ENCODE measurements at regions not wholly inside any gene's neighbourhood (a gene's known extent, or its start where the extent isn't known, plus 50 kb on each side); places are given as distances from the start of the nearest gene placed in this dataset.
"Not testable (repeated sequence)": the region's sequence is repeated elsewhere in the genome, so short reads cannot be mapped to it uniquely, and the experiment has no call there.

GRCh38 chr10:130351466-130352290, 215.5 kb downstream of the GLRX3 start:
- no peak for DNase-seq (ENCODE audit: low read depth)

DNA sequence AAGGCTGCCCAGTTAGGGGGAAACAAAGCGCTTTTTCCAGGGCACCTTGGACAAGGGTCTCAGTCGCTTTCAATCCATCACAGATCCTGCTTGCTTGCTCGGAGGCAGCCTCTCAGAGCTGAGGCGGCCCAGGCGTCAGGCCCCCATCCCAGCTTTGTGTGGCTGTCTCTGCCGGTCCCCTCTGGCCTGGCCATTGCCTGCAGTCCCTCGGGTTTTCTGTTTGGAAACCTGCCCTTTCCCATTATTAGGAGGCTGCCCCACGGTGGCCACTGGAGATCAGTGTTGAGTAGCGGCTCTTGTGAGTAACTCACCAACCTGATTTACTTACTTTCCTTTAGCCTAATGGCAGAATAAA, 216.1 kb downstream of the GLRX3 start:
- no peak for DNase-seq (ENCODE audit: low read depth)

GRCh38 chr10:130353928-130354572, 217.9 kb downstream of the GLRX3 start:
- no peak for DNase-seq (ENCODE audit: low read depth)

GRCh38 chr10:130354573-130354954, 218.4 kb downstream of the GLRX3 start:
- DNase-seq (ENCODE audit: low read depth) = no peak

- DNase-seq (ENCODE audit: low read depth) = no peak
Observed at GRCh38 chr10:130354976-130355795, 219.0 kb downstream of the GLRX3 start.

DNA sequence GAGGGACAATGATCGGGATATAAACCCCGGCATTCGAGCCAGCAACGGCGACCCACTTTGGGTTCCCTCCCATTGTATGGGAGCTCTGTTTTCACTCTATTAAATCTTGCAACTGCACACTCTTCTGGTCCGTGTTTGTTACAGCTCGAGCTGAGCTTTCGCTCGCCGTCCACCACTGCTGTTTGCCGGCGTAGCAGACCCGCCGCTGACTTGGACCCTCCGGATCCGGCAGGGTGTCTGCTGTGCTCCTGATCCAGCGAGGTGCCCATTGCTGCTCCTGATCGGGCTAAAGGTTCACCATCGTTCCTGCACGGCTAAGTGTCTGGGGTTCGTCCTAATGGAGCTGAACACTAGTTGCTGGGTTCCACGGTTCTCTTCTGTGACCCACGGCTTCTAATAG, 220.2 kb downstream of the GLRX3 start:
- DNase-seq (ENCODE audit: low read depth) = not testable (repeated sequence)

DNA sequence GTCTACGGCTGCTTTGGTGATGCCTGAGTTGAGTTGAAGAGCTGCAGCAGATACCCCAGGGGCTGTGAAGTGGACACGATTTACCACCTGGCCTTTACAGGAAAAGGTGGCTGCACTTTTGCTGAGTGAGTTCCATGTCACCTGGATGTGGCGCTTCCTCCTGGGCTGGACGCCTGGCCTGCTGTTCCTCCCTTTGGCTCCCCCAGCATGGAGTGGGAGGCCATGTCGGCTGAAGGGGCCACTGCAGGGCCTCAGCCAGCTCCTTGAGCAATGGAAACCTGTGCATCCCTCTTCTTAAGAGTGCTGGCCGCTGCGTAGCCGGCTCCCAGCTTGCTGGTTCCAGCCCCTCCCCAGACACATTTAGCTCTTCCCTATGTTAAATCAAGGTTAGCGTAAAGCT, 221.0 kb downstream of the GLRX3 start:
- DNase-seq (ENCODE audit: low read depth) = no peak

GRCh38 chr10:130357951-130358350, 221.8 kb downstream of the GLRX3 start:
- no peak for DNase-seq (ENCODE audit: low read depth)

GRCh38 chr10:130358981-130359650, 222.9 kb downstream of the GLRX3 start:
- DNase-seq (ENCODE audit: low read depth) = no peak

- DNase-seq (ENCODE audit: low read depth) = no peak
Observed at GRCh38 chr10:130359711-130360110, 223.5 kb downstream of the GLRX3 start.

DNA sequence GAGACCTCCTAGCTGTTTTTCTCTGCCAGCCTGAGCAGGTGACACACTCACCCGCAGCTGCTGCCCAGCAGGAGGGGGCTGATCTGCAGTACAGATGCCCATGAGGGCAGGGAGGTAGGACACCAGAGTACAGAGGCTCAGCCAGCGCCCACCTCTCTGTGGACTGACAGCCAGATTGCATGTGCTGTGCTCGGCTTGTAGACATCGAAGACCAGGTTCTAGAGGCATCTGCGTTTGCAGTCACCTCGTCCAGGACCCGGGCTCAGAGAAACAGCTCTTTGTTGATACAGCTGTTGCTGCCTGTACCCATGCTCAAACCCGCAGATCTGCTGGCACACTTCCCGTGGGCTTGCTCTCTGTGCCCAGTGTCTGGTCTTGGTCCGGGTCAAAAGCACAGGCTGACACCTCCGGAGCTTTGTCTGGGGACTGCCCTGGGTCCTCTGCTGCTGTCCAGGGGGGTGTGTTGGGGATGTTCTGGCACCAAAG, 224.7 kb downstream of the GLRX3 start:
- DNase-seq (ENCODE audit: low read depth) = no peak

DNA sequence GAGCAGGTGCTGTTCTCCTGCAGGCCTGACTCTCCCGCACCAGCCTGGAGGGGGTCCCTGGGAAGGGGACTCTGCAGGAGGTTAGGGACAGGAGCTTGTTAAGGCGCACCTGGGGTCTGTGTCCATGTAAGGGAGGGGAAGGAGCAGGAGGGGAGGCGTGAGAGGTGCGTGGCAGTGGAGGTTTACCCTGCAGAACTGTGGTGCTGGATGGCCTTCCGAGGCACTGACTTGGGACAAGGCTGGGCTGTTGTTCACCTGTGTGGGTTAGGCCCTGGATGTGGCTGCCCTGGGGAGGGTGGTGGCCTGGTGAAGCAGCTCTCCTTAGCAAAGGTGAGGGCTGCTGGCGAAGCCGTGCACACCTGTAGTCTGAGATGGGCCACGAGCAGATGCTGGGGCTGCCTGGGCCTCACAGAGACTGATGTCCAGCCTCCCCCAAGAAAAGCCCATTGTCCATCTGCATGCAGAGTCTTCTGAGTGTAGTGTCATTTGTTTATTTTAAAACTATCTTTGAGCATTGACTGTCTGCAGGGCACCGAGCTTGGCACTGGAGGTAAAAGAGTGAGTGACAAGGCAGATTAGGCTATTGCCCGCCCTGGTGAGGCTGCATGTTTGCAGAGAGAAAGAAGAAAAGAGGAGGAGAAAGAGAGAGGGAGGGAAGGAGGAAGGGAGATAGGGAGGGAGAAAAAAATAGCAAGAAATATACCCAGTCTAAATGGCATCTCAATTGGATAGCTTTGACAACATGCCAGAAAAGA, 225.3 kb downstream of the GLRX3 start:
- no peak for DNase-seq (ENCODE audit: low read depth)

DNA sequence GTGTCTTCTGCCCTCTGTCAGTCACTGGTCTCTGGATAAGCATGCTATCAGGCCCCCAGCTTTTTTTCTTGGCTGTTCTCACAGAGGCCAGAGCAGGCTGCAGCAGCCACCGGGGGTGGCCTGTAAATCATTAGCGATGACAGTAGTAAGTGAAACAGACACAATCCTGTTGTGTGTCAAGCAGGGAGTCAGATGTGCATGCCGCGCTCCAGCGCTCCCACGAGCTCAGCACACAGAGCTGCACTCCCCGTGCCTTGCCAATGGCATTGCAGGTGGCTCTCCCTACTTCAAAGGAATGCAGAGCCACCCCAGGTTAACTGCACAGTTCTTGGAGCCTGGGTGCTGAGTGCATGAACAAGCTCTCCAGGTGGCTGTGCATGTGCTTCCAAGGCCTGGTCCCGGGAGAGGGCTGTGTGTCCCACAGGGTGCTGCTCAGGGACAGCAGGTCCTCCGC, 226.1 kb downstream of the GLRX3 start:
- no peak for DNase-seq (ENCODE audit: low read depth)

GRCh38 chr10:130363051-130363450, 226.9 kb downstream of the GLRX3 start:
- DNase-seq (ENCODE audit: low read depth) = no peak

DNA sequence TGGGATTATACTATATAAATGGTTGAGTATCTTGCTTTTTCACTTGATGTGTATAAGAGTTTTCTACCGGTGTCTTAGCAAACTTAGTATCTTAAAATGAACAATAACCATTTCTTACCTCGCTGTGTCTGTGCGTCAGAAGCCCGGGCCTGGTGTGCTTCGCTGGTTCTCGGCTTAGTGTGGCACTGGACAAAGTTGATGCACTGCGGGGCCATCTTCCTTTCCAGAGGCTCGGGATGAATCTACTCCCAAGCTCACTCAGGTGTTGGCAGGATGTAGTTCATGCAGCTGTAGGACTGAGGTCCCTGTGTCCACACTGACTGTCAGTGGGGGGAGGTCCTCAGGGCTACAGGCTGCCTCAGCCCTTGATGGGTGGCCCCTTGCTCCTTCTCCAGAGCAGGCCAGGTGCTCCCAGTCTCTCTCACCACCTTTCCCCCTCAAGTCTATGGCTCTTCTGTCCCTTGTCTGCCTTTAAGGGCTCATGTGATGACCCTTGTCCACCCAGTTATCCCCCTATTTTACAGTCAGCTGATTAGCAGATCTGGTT, 227.8 kb downstream of the GLRX3 start:
- no peak for DNase-seq (ENCODE audit: low read depth)

- DNase-seq (ENCODE audit: low read depth) = no peak
Observed at GRCh38 chr10:130364631-130365411, 228.6 kb downstream of the GLRX3 start.

DNA sequence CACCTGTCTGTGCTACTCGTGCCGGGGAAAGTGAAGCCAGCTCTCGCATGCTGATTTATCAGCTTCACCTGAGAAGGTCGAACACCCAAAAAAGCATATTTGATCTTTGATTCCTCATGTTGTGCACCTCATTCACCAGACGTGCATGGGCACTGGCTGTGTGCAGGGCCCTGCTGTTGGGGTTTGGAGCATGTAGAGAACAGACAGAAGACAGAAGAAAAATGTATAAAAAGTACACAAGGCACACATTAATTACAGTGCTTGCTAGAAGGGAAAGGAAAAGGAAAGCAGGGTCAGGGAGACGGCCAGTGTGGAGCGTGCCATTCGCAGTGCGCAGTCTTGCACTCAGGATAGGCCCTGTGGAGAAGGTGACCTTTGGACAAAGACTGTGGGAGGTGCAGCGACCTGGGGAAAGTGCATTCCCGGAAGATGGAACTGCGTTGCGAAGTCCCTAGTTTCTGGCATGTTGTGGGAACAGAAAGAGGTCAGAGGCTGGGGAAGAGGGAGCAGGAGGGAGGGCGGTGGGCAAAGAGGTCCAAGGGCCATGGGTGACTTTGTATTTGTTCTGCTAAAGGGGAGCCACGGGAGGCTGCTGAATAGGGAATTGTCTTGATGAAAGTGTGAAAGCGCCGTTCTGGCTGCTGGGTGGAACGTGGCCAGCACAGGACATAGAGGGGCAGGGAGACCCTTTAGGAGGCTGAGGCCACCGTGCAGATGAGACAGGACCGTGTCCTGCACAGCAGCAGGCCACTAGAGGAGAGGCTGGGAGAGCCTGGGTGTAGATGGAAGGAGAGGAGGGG, 232.8 kb downstream of the GLRX3 start:
- DNase-seq (ENCODE audit: low read depth) = no peak

DNA sequence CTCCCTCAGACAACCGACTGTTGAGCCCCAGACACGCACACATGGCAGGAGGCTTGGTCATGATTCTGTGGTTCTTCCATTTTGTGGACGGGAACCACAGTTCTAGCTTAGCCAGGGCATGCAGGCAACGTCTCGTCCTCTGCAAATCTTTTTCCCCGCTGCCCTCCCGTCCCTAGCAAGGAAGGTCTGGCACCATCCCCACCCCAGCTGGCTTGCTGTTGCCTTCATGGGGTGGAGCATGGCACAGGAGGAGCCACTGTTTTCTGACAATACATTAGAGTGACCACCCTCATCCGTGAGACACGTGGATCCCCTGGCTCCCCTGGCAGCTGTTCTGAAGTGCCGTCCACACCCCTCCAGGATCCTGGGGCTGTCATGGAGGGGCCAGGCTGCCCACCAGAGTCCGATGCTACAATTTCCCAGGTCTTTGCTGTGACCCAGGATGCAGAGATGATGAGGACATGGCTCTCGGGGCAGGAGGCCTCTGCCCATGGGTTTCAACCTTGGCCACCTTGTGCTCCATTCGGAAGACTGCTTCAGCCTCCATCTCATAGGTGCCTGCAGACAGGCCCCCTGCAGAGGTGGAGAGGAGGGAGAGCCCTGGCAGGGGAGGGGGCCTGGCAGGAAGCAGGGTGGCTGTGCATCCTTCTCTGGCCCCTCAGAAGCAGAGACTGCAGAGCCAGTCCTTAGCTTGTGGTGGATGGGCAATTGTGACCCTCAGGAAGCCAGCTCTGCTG, 233.6 kb downstream of the GLRX3 start:
- DNase-seq (ENCODE audit: low read depth) = no peak

- DNase-seq (ENCODE audit: low read depth) = no peak
Observed at GRCh38 chr10:130370721-130371120, 234.5 kb downstream of the GLRX3 start.
